ENCODE measurements at regions not wholly inside any gene's neighbourhood (a gene's known extent, or its start where the extent isn't known, plus 50 kb on each side); places are given as distances from the start of the nearest gene placed in this dataset.
"Not testable (repeated sequence)": the region's sequence is repeated elsewhere in the genome, so short reads cannot be mapped to it uniquely, and the experiment has no call there.

DNA sequence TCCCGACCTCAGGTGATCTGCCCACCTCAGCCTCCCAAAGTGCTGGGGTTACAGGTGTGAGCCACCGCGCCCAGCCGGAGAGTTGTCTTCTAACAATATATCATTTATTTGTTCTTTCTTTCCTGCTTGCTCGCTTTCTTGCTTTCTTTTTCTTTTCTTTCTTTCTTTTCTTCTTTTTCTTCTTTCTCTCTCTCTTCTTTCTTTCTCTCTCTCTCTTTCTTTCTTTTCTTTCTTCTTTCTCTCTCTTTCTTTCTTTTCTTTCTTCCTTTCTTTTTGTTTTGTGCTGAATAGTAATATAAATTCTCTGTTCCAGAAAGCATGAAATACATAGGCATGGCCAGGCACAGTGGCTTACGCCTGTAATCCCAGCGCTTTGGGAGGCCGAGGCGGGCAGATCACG is 73.5 kb upstream of the ZNF644 start:
- not testable (repeated sequence) for DNase-seq (ENCODE audit: low spot score)

DNA sequence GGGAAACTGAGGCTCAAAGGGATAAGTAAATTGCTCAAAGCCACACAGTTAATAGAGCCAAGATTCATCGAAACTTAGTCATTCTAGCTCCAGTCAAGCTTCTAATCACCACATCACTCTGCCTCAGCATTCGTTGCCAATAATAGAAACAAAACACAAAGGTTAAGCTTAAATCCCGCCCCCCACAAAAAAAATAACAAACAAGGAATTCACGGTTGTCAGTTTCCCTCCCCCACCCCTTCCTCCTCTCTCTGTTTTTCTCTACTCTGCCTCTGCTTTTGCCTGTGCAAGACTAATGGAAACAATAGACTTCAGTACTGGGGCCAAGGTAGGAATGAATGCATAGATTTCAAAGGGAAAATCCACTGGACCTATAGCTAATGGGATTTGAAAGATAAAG is 70.7 kb upstream of the ZNF644 start:
- peak; percentile 34 for DNase-seq (ENCODE audit: low spot score)

DNA sequence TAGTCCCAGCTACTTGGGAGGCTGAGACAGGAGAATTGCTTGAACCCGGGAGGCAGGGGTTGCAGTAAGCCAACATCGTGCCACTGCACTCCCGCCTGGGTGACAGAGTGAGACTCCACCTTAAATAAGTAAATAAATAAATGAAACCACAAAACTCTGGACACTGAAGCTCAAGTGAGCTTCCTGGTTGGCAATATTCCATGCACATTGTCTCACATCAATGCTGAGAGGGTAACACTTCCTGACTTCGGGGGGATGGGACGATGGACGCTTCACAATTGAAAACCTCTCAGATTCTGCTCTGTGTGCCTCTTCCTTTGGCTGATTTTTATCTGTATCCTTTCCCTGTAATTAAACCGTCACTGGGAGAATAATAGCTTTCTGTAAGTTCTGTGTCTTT is 70.0 kb upstream of the ZNF644 start:
- DNase-seq (ENCODE audit: low spot score): peak; percentile 59

DNA sequence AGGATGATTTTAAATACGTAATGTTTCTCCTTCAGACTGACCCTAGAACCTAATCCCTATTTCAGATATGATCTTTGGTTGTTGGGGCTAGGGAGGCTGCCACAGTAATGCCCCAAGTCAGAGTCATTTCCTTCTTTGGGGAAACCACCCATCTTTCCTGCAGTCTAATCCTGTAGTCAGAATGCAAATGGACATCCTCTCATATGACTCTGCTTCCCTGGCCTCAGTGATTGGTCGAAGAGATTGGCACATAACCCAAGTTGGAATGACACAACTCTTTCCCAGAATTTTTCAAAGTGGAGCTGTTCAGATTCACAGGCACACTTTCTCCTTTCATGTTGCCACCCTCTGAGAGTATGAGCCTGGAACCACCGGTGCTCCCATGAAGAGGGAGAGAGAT is 58.8 kb upstream of the ZNF644 start:
- peak; percentile 56 for DNase-seq (ENCODE audit: low spot score)

DNA sequence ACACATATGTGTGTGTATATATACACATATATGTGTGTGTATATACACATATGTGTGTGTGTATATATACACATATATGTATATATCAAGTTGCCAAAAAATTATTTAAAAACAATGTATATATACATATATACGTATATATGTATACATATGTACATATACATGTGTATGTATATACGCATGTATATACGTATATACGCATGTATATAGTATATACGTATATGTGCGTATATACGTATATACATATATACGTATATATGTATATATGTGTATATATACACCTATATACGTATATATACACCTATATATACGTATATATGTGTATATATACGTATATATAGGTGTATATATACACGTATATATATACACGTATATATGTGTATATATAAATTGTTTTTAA is 57.0 kb upstream of the ZNF644 start:
- DNase-seq (ENCODE audit: low spot score): no peak

DNA sequence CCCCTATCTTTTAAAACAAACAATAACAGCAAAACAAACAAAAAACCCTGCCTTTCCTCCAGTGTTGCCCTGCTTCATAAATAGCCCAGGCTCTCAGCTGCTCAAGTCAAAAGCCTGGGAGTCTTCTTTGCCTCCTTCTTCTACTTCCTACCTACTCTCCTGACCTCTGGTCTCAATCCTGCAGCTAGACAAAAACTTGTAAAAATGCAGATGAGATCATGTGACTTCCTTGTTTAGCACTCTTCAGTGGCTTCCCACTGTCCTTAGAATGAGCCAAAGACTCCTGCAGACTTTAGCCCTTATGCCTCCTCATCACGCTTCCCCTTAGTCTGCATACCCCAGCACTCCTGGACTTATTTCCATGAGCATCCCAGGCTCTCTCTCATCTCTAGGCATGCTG is 55.0 kb upstream of the ZNF644 start:
- no peak for DNase-seq (ENCODE audit: low spot score)

DNA sequence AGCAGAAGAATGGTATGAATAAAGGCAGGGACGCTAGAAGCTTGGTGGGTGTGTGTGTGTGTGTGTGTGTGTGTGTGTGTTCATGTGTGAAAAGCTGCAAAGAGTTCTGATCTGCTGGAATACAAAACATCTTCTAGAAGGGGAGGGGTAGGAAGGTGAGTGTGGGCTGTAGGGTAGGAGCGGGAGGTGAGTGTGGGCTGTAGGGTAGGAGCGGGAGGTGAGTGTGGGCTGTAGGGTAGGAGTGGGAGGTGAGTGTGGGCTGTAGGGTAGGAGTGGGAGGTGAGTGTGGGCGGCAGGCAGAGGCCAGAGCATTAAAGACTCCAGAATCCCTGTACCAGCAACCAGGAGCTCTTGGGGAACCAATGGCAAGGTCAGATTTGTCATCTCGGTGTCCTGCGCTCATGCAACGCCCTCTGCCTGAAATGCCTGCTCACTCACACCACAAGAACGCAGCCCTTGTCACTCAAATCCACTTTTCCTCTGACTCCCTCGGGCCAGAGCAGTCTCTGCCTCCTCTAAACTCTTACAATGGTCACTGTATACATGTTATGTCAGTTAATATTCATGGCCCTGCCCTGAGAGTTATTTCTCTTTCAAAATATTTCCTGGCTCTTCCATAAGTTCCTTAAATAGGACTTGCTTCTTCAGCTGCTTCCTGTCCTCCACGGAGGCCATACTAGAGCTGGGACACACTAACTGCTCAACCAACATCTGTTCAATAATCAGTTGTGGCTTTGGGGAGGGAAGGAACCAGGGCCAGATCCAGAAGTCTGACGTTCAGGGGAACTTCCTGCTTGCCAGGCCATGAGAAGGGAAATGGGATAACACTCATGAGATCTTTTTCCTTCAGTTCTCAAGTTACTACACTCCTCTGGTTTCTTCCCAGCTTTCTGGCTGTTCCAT is 53.6 kb upstream of the ZNF644 start:
- DNase-seq (ENCODE audit: low spot score): no peak

DNA sequence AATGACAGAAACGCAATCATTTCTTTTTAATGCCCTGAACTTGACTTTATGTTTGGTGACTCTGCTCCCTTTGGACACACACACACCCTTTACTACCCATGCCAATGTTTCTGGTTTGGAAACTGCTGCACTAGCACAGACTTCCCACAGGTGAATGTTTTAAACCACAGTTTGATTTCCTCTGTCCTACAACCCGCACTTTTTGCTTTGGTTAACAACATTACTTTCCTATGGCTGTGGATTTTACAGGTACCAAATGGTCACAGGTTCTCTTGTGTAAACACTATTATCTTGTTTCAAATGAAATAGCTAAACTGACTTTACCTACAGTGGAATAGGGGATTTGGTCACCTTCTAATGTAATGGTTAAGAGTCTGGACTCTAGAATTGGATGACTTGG is 51.5 kb upstream of the ZNF644 start:
- no peak for DNase-seq (ENCODE audit: low spot score)

DNA sequence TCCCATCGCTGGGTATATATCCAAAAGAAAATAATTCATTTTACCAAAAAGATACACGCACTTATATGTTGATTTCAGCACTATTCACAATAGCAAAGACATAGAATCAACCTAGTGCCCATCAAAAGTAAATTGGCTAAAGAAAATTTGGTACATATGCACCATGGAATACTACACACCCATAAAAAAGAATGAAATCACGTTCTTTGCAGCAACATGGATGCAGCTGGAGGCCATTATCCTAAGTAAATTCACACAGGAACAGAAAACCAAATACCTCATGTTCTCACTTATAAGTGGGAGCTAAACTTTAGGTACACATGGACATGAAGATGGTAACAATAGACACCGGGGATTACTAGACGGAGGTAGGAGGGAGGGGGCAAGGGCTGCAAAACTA is 50.0 kb upstream of the ZNF644 start:
- no peak for DNase-seq (ENCODE audit: low spot score)
